ENCODE measurements at regions not wholly inside any gene's neighbourhood (a gene's known extent, or its start where the extent isn't known, plus 50 kb on each side); places are given as distances from the start of the nearest gene placed in this dataset.

- DNase-seq (ENCODE audit: low spot score) = no peak
Measured at GRCh38 chr18:37667836-37668235, 102.2 kb upstream of the CELF4 start.

GRCh38 chr18:37666991-37667390 is 101.4 kb upstream of the CELF4 start:
- DNase-seq (ENCODE audit: low spot score) = no peak

GRCh38 chr18:37666451-37666850 is 100.9 kb upstream of the CELF4 start:
- no peak for DNase-seq (ENCODE audit: low spot score)

GRCh38 chr18:37665346-37665745 is 99.7 kb upstream of the CELF4 start:
- no peak for DNase-seq (ENCODE audit: low spot score)

GRCh38 chr18:37663446-37663845 is 97.8 kb upstream of the CELF4 start:
- no peak for DNase-seq (ENCODE audit: low spot score)

GRCh38 chr18:37662546-37663339 is 97.1 kb upstream of the CELF4 start:
- no peak for DNase-seq (ENCODE audit: low spot score)

- DNase-seq (ENCODE audit: low spot score) = no peak
Measured at GRCh38 chr18:37662099-37662498, 96.5 kb upstream of the CELF4 start.

- no peak for DNase-seq (ENCODE audit: low spot score)
Measured at GRCh38 chr18:37661478-37661877, 95.9 kb upstream of the CELF4 start.

GRCh38 chr18:37661061-37661460 is 95.5 kb upstream of the CELF4 start:
- DNase-seq (ENCODE audit: low spot score) = no peak

GRCh38 chr18:37660658-37661057 is 95.1 kb upstream of the CELF4 start:
- no peak for DNase-seq (ENCODE audit: low spot score)

- DNase-seq (ENCODE audit: low spot score) = no peak
Measured at GRCh38 chr18:37659906-37660305, 94.3 kb upstream of the CELF4 start.

GRCh38 chr18:37658894-37659293 is 93.3 kb upstream of the CELF4 start:
- no peak for DNase-seq (ENCODE audit: low spot score)

- DNase-seq (ENCODE audit: low spot score) = no peak
Measured at GRCh38 chr18:37657493-37657892, 91.9 kb upstream of the CELF4 start.

- no peak for DNase-seq (ENCODE audit: low spot score)
Measured at GRCh38 chr18:37654731-37655369, 89.3 kb upstream of the CELF4 start.

GRCh38 chr18:37654034-37654433 is 88.4 kb upstream of the CELF4 start:
- no peak for DNase-seq (ENCODE audit: low spot score)

- DNase-seq (ENCODE audit: low spot score) = no peak
Measured at GRCh38 chr18:37653618-37654017, 88.0 kb upstream of the CELF4 start.

GRCh38 chr18:37649930-37650329 is 84.3 kb upstream of the CELF4 start:
- DNase-seq (ENCODE audit: low spot score) = no peak

- DNase-seq (ENCODE audit: low spot score) = no peak
Measured at GRCh38 chr18:37649416-37649815, 83.8 kb upstream of the CELF4 start.

- no peak for DNase-seq (ENCODE audit: low spot score)
Measured at GRCh38 chr18:37641573-37641972, 76.0 kb upstream of the CELF4 start.

GRCh38 chr18:37640504-37640903 is 74.9 kb upstream of the CELF4 start:
- no peak for DNase-seq (ENCODE audit: low spot score)

GRCh38 chr18:37639846-37640245 is 74.2 kb upstream of the CELF4 start:
- DNase-seq (ENCODE audit: low spot score) = no peak

- no peak for DNase-seq (ENCODE audit: low spot score)
Measured at GRCh38 chr18:37637478-37637850, 71.9 kb upstream of the CELF4 start.

GRCh38 chr18:37636831-37637477 is 71.4 kb upstream of the CELF4 start:
- DNase-seq (ENCODE audit: low spot score) = no peak
